ENCODE measurements at regions not wholly inside any gene's neighbourhood (a gene's known extent, or its start where the extent isn't known, plus 50 kb on each side); places are given as distances from the start of the nearest gene placed in this dataset.

- H3K9me2 ChIP-seq (ENCODE audit: insufficient read depth, low read length): no peaks in the 10 kb centered on the region
- H3K36me3 ChIP-seq (ENCODE audit: insufficient read depth, low read length): no peaks in the 10 kb centered on the region
- TF ChIP-seq EZH2phosphoT487 (IDR thresholded peaks at IDR 0.05; ENCODE audit: borderline replicate concordance, low read depth, low read length): no peak
- H2AFZ ChIP-seq (ENCODE audit: low read length): no peak overlapping the region
- no peak overlapping the region for H3K4me2 ChIP-seq (ENCODE audit: low read length)
- H3K4me1 ChIP-seq (ENCODE audit: insufficient read depth, low read length, poor library complexity, severe bottlenecking): no peaks in the 10 kb centered on the region
- no peak for DNase-seq (ENCODE audit: low spot score)
- CTCF ChIA-PET (ENCODE audit: unreplicated experiment): no interaction called here
- H3K4me3 ChIP-seq (ENCODE audit: low read depth, low read length, poor library complexity, severe bottlenecking): no peak overlapping the region
- intact Hi-C loops (cut with micrococcal nuclease; ENCODE audit: unreplicated experiment): no loop called here
- POLR2A ChIA-PET: interaction anchor here (0.7 kb wide), 1 partner anchor 1324 kb away, joined by 3 read pairs; no protein-coding TSS in a partner anchor
- H3K79me2 ChIP-seq (ENCODE audit: insufficient read depth, low read depth, low read length): no peaks in the 10 kb centered on the region
- H4K20me1 ChIP-seq (ENCODE audit: insufficient read depth, low read length): no peaks in the 10 kb centered on the region
- no peak overlapping the region for H3K27ac ChIP-seq (ENCODE audit: low read depth, low read length, poor library complexity, severe bottlenecking)
- no TSS peak for BruUV-seq (replicated peaks)
- H3K9me3 ChIP-seq (ENCODE audit: low read length): no peaks in the 10 kb centered on the region
These were observed 220.2 kb upstream of the MYO3A start for GRCh38 chr10:25713894-25714240.

GRCh38 chr10:25724241-25724640 lies 209.8 kb upstream of the MYO3A start:
- Histone ChIP-seq H3K27ac (ENCODE audit: low read depth, low read length, poor library complexity, severe bottlenecking) (no peak overlapping the region), H3K79me2 (ENCODE audit: insufficient read depth, low read depth, low read length) (no peaks in the 10 kb centered on the region), H4K20me1 (ENCODE audit: insufficient read depth, low read length) (no peaks in the 10 kb centered on the region), H2AFZ (ENCODE audit: low read length) (no peak overlapping the region), H3K4me3 (ENCODE audit: low read depth, low read length, poor library complexity, severe bottlenecking) (no peak overlapping the region), H3K4me1 (ENCODE audit: insufficient read depth, low read length, poor library complexity, severe bottlenecking) (no peaks in the 10 kb centered on the region), H3K36me3 (ENCODE audit: insufficient read depth, low read length) (no peaks in the 10 kb centered on the region), H3K9me3 (ENCODE audit: low read length) (no peaks in the 10 kb centered on the region), H3K9me2 (ENCODE audit: insufficient read depth, low read length) (no peaks in the 10 kb centered on the region), H3K4me2 (ENCODE audit: low read length) (no peak overlapping the region)
- intact Hi-C loops (cut with micrococcal nuclease; ENCODE audit: unreplicated experiment): no loop called here
- TF ChIP-seq CTCF (conservative IDR thresholded peaks at IDR 0.05; ENCODE audit: low read length) (no peak), EZH2phosphoT487 (IDR thresholded peaks at IDR 0.05; ENCODE audit: borderline replicate concordance, low read depth, low read length) (no peak)
- BruUV-seq (replicated peaks): no TSS peak
- CTCF ChIA-PET (ENCODE audit: unreplicated experiment): no interaction called here
- DNase-seq (ENCODE audit: low spot score): no peak
- POLR2A ChIA-PET: no interaction called here

- DNase-seq (ENCODE audit: low spot score): peak; percentile 65
- Histone ChIP-seq H3K4me2 (ENCODE audit: low read length) (no peak overlapping the region), H3K4me3 (ENCODE audit: low read depth, low read length, poor library complexity, severe bottlenecking) (no peak overlapping the region), H3K9me3 (ENCODE audit: low read length) (no peaks in the 10 kb centered on the region), H3K79me2 (ENCODE audit: insufficient read depth, low read depth, low read length) (no peaks in the 10 kb centered on the region), H3K27ac (ENCODE audit: low read depth, low read length, poor library complexity, severe bottlenecking) (no peak overlapping the region), H3K9me2 (ENCODE audit: insufficient read depth, low read length) (no peaks in the 10 kb centered on the region), H3K4me1 (ENCODE audit: insufficient read depth, low read length, poor library complexity, severe bottlenecking) (no peaks in the 10 kb centered on the region), H2AFZ (ENCODE audit: low read length) (no peak overlapping the region), H3K36me3 (ENCODE audit: insufficient read depth, low read length) (no peaks in the 10 kb centered on the region), H4K20me1 (ENCODE audit: insufficient read depth, low read length) (no peaks in the 10 kb centered on the region)
- TF ChIP-seq CTCF (conservative IDR thresholded peaks at IDR 0.05; ENCODE audit: low read length): peak; percentile 91
- no peak for TF ChIP-seq EZH2phosphoT487 (IDR thresholded peaks at IDR 0.05; ENCODE audit: borderline replicate concordance, low read depth, low read length)
- no TSS peak for BruUV-seq (replicated peaks)
- ChIA-PET POLR2A (interaction anchor here (0.8 kb wide), 1 partner anchor 25 kb away, joined by 3 read pairs; no protein-coding TSS in a partner anchor), CTCF (ENCODE audit: unreplicated experiment) (no interaction called here)
- intact Hi-C loops (cut with micrococcal nuclease; ENCODE audit: unreplicated experiment): loop anchor here (1.0 kb wide), 1 partner anchor 149 kb away; no protein-coding TSS in a partner anchor
These were observed 207.9 kb upstream of the MYO3A start for GRCh38 chr10:25725917-25726716.

All from OCI-LY7 (cell line).